SK-N-SH (cell line): ENCODE measurements at regions not wholly inside any gene's neighbourhood (a gene's known extent, or its start where the extent isn't known, plus 50 kb on each side); places are given as distances from the start of the nearest gene placed in this dataset.

Experiments used
- CTCF ChIP-seq: fragments of 200-600 bp; sonication (generic); IDR thresholded peaks from 2 replicates; pipeline ENCODE4 v1.6.1; 2017; ENCODE audit warnings: antibody characterized with exemption, mild to moderate bottlenecking, moderate library complexity
- RXRA ChIP-seq: IDR thresholded peaks from 2 replicates; pipeline ENCODE4 v1.4.0; 2012; ENCODE audit warnings: low read depth, mild to moderate bottlenecking, borderline replicate concordance
- USF1 ChIP-seq: IDR thresholded peaks from 2 replicates; pipeline ENCODE4 v1.4.0; 2012; ENCODE audit warnings: low read depth, borderline replicate concordance
- ZBTB33 ChIP-seq: IDR thresholded peaks from 2 replicates; pipeline ENCODE4 v1.4.0; 2012; ENCODE audit warnings: low read depth, borderline replicate concordance

GRCh38 chr12:105948331-105948730, 190.4 kb downstream of the NUAK1 start:
- no peak for TF ChIP-seq RXRA
- no peak for TF ChIP-seq USF1
- TF ChIP-seq CTCF, result no peak
- TF ChIP-seq ZBTB33, result no peak
